Caco-2 (cell line): ENCODE measurements at regions not wholly inside any gene's neighbourhood (a gene's known extent, or its start where the extent isn't known, plus 50 kb on each side); places are given as distances from the start of the nearest gene placed in this dataset.

Experiments
- BruUV-seq: library from RNA; stranded (reverse); fragments of 400-500 nt; replicated peaks from 2 replicates; lab custom pipeline; 2021; lab: Mats Ljungman, UMichigan
- CTCF ChIA-PET: fragments of 300-600 bp; sonication (Branson Sonifier 250); formaldehyde crosslinking; loops from one replicate; lab custom pipeline; 2022; ENCODE audit warnings: antibody characterized with exemption; lab: Charles Lee
- POLR2A ChIA-PET: fragments of 300-600 bp; sonication (Branson Sonifier 250); formaldehyde crosslinking; loops from one replicate; lab custom pipeline; 2022; ENCODE audit warnings: antibody characterized with exemption; lab: Charles Lee
- DNase-seq, 2 experiments: peaks; one replicate each; pipeline versions ENCODE4 v3.0.0 to v3.0.0-alpha.2; 2020 to 2022
- H3K27me3 ChIP-seq: replicated peaks from 2 replicates; pipeline ENCODE4 v1.6.0; 2011; ENCODE audit warnings: low read length; ENCODE audit not compliant: control insufficient read depth, insufficient read depth
- H3K36me3 ChIP-seq: 2 replicates; pipeline ENCODE4 v1.5.1; 2011; ENCODE audit warnings: low read length; ENCODE audit not compliant: control insufficient read depth, insufficient read depth
- H3K4me1 ChIP-seq: fragments of 250-450 bp; sonication (Bioruptor Pico); 2 replicates; pipeline ENCODE4 v1.5.1; 2020; ENCODE audit warnings: mild to moderate bottlenecking
- H3K4me3 ChIP-seq: 2 replicates; pipeline ENCODE4 v1.5.1; 2011; ENCODE audit warnings: low read depth, mild to moderate bottlenecking, control low read depth, low read length
- H3K9me3 ChIP-seq: fragments of 250-450 bp; sonication (Bioruptor Pico); 2 replicates; pipeline ENCODE4 v1.5.1; 2020; ENCODE audit warnings: mild to moderate bottlenecking, moderate library complexity
- H3K27ac Mint-ChIP-seq: one replicate; pipeline ENCODE4 v1.8.0; 2022; ENCODE audit warnings: mixed read lengths; ENCODE audit not compliant: unreplicated experiment
- H3K27me3 Mint-ChIP-seq: one replicate; pipeline ENCODE4 v1.8.0; 2022; ENCODE audit warnings: mixed read lengths; ENCODE audit not compliant: insufficient read depth, unreplicated experiment
- H3K36me3 Mint-ChIP-seq: one replicate; pipeline ENCODE4 v1.8.0; 2022; ENCODE audit warnings: mild to moderate bottlenecking, mixed read lengths; ENCODE audit not compliant: insufficient read depth, unreplicated experiment
- H3K4me1 Mint-ChIP-seq: one replicate; pipeline ENCODE4 v1.8.0; 2022; ENCODE audit warnings: low read depth, mixed read lengths; ENCODE audit not compliant: unreplicated experiment
- H3K4me3 Mint-ChIP-seq: one replicate; pipeline ENCODE4 v1.8.0; 2022; ENCODE audit warnings: mild to moderate bottlenecking, moderate library complexity, mixed read lengths; ENCODE audit not compliant: unreplicated experiment
- H3K9me3 Mint-ChIP-seq: one replicate; pipeline ENCODE4 v1.8.0; 2022; ENCODE audit warnings: mixed read lengths; ENCODE audit not compliant: unreplicated experiment
- intact Hi-C: fragments of 100-400 bp; cut with micrococcal nuclease; formaldehyde crosslinking; loops from one replicate; pipeline ENCODE4 v1.10.0; 2022; ENCODE audit not compliant: unreplicated experiment
- TF ChIP-seq, protein P1 (sequence below), 2 experiments: fragments of 200-600 bp in 1 of 2; IDR thresholded peaks; 1 replicate in 1 of 2; 2 replicates in 1 of 2; pipeline versions ENCODE4 v1.5.1 to v1.8.0; 2011 to 2022; ENCODE audit warnings: antibody characterized with exemption in 1 of 2, control low read depth in 1 of 2, inconsistent platforms in 1 of 2, low read depth in 1 of 2, low read length in 1 of 2, mild to moderate bottlenecking in 1 of 2, moderate library complexity in 1 of 2; ENCODE audit not compliant: insufficient read depth in 1 of 2, severe bottlenecking in 1 of 2, unreplicated experiment in 1 of 2

DNA sequence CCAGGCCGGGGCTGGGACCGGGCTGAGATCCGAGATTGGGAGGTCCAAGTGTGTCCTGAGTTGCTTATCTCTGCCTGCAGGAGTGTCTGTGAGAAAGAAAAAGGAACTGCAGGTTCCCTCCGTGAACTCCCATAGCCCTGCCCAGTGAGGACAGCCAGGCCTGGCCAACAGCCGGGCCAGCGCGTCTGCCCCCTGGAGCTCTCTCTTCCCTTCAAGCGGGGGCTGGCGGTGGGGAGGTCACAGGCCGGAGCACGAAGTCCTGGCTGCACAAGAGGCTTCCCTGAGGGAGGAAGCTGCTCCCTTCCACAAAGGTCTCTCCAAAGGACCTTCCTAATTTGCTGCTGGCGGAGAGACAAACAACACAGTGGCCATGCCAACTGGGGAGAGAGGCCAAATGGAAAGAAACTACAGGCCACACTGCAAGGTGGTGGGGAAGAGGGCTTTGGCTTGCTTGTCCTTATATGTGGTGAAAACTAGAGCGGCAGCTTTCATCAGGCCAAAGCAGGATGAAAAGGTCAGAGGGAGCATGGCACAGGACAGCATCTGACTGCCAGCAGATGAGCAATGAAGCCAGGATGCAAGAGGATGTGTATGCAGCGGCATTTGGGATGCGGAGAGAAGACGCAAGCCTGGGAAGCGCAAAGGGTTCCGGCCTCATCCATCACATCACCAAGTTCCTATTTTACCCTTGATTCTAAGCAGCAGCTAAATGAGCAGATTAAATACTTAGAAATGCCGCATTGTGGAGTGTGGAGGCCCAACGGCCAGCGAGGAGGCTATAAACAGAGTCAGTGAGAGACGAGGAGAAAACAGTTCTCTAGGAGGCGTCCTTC is 260.0 kb downstream of the ERMARD start:
- Mint-ChIP-seq H3K36me3 (no peaks in the 10 kb centered on the region), H3K9me3 (no peaks in the 10 kb centered on the region), H3K4me3 (no peak overlapping the region), H3K4me1 (no peaks in the 10 kb centered on the region), H3K27ac (no peak overlapping the region), H3K27me3 (no peaks in the 10 kb centered on the region)
- H3K36me3 ChIP-seq, result no peaks in the 10 kb centered on the region
- no peak for DNase-seq
- TF ChIP-seq, protein P1, sequence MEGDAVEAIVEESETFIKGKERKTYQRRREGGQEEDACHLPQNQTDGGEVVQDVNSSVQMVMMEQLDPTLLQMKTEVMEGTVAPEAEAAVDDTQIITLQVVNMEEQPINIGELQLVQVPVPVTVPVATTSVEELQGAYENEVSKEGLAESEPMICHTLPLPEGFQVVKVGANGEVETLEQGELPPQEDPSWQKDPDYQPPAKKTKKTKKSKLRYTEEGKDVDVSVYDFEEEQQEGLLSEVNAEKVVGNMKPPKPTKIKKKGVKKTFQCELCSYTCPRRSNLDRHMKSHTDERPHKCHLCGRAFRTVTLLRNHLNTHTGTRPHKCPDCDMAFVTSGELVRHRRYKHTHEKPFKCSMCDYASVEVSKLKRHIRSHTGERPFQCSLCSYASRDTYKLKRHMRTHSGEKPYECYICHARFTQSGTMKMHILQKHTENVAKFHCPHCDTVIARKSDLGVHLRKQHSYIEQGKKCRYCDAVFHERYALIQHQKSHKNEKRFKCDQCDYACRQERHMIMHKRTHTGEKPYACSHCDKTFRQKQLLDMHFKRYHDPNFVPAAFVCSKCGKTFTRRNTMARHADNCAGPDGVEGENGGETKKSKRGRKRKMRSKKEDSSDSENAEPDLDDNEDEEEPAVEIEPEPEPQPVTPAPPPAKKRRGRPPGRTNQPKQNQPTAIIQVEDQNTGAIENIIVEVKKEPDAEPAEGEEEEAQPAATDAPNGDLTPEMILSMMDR (IDR thresholded peaks at IDR 0.05; ENCODE audit: insufficient read depth in 1 of 2, low read depth in 1 of 2, low read length in 1 of 2, severe bottlenecking in 1 of 2, unreplicated experiment in 1 of 2), result no peak
- no peak overlapping the region for H3K4me3 ChIP-seq
- intact Hi-C loops, result no loop called here
- H3K9me3 ChIP-seq, result no peaks in the 10 kb centered on the region
- no peaks in the 10 kb centered on the region for H3K27me3 ChIP-seq
- ChIA-PET CTCF (interaction anchor here (0.7 kb wide), 1 partner anchor 402 kb away, joined by 3 read pairs; no protein-coding TSS in a partner anchor), POLR2A (no interaction called here)
- BruUV-seq, result no TSS peak
- no peaks in the 10 kb centered on the region for H3K4me1 ChIP-seq

DNA sequence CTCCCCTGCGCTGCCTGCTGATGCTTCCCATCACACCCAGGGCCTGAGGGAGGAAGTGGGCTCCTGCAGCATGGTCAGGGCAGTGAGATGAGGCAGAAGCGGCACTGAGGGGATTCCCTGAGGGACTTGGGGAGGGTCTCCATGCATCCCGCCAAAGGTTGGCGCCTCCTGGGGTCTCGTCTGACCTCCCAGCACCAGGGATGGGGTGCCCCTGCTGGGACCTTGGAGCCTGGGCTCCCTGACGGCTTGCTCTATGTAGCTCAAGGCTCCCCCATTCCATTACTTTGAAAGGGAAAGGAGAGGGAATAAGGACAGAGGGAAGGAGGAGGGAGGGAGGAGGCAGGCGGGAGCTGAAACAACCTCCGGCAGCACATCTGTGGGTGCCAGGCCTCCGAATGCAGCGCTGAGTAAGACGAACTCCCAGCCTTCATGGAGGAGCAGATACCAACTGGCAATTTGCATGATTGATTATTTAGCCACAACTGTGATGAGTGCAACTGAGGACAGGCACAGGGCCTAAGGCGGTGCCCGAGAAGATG is 259.3 kb downstream of the ERMARD start:
- H3K4me3 Mint-ChIP-seq, result no peak overlapping the region
- Histone ChIP-seq H3K4me1 (no peaks in the 10 kb centered on the region), H3K4me3 (no peak overlapping the region), H3K27me3 (no peaks in the 10 kb centered on the region), H3K9me3 (peaks cover under 1% of the 10 kb centered on the region; the same call in 1 of the 2 replicates), H3K36me3 (no peaks in the 10 kb centered on the region)
- BruUV-seq, result no TSS peak
- TF ChIP-seq, protein P1 (IDR thresholded peaks at IDR 0.05; ENCODE audit: insufficient read depth in 1 of 2, low read depth in 1 of 2, low read length in 1 of 2, severe bottlenecking in 1 of 2, unreplicated experiment in 1 of 2), result no peak
- POLR2A ChIA-PET, result no interaction called here
- H3K36me3 Mint-ChIP-seq, result no peaks in the 10 kb centered on the region
- H3K27ac Mint-ChIP-seq, result no peak overlapping the region
- DNase-seq, result no peak
- no peaks in the 10 kb centered on the region for H3K4me1 Mint-ChIP-seq
- H3K9me3 Mint-ChIP-seq, result peaks cover 1% of the 10 kb centered on the region
- H3K27me3 Mint-ChIP-seq, result no peaks in the 10 kb centered on the region
- CTCF ChIA-PET, result interaction anchor here (0.7 to 1.2 kb wide), 2 partner anchors 179 to 401 kb away, joined by 3 read pairs; no protein-coding TSS in a partner anchor
- intact Hi-C loops, result no loop called here

DNA sequence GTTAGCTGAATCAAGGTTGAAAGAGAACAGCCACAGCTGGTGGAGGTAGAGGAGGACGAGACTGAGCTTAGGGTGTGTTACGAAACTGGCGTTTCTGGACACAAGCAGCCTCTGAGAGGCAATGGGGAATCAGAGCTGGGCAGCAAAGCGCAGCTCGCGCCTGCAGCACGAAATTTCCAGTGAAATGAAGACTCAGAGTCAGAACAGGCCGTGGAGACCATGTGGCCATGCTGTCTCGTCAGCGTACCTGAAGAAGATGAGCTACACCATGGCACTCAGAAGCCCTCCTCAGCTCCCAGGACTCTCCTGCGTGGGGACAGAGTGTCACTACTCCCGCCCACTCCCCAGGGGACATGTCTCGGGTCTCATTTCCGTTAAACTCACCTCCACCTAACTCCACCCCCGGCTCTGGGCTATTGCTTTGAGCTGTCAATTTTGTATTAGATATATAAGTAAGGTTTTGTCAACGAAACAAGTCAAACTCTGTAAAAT is 256.9 kb downstream of the ERMARD start:
- Histone ChIP-seq H3K27me3 (no peaks in the 10 kb centered on the region), H3K4me3 (no peak overlapping the region), H3K4me1 (no peaks in the 10 kb centered on the region), H3K9me3 (peaks cover 23% of the 10 kb centered on the region), H3K36me3 (no peaks in the 10 kb centered on the region)
- no peaks in the 10 kb centered on the region for H3K36me3 Mint-ChIP-seq
- no peak overlapping the region for H3K27ac Mint-ChIP-seq
- no peak overlapping the region for H3K4me3 Mint-ChIP-seq
- no TSS peak for BruUV-seq
- H3K27me3 Mint-ChIP-seq, result no peaks in the 10 kb centered on the region
- DNase-seq, result no peak
- no peaks in the 10 kb centered on the region for H3K4me1 Mint-ChIP-seq
- TF ChIP-seq, protein P1 (IDR thresholded peaks at IDR 0.05; ENCODE audit: insufficient read depth in 1 of 2, low read depth in 1 of 2, low read length in 1 of 2, severe bottlenecking in 1 of 2, unreplicated experiment in 1 of 2), result no peak
- ChIA-PET POLR2A (no interaction called here), CTCF (no interaction called here)
- peaks cover 11% of the 10 kb centered on the region for H3K9me3 Mint-ChIP-seq
- intact Hi-C loops, result no loop called here
